ENCODE measurements at regions not wholly inside any gene's neighbourhood (a gene's known extent, or its start where the extent isn't known, plus 50 kb on each side); places are given as distances from the start of the nearest gene placed in this dataset.
A peak's percentile ranks its signal among the peaks of the same experiment; 100 is the strongest.

DNA sequence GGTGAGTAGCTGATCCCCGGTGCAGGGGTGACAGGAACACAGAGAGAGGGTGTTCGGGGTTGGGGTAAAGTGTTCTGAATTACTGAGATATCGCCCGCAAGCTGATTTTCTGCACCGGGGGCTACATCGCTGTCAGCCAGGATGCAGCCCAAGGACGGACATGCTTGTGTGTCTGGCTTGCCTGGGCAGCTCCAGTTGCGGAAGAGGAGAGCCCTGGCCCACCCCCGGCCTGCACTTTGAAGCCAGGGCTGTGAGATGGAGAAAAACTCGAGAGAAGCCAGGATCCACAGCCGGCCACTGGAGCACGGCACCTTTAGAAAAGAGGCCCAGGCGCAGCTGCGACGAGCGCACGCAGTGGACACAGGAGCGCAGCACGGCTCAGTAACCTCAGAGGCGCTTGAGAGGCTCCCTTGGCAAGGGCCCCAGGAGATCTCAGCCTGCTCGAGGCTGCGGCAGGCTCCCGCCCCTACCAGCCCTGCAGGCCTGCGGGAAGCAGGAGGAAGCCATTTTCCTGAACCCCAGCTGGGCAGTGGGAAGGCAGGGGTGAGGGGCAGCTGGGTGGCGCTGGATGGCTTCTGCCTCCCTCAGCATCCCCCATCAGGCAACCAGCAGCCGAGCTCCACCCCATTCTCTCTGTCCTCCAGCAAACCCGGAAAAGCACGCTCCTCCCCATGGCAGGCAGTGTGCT, 59.2 kb downstream of the C9orf50 start:
- DNase-seq (ENCODE audit: low spot score), result no peak
- no peak overlapping the region for H3K27ac ChIP-seq
- TF ChIP-seq, protein P1, sequence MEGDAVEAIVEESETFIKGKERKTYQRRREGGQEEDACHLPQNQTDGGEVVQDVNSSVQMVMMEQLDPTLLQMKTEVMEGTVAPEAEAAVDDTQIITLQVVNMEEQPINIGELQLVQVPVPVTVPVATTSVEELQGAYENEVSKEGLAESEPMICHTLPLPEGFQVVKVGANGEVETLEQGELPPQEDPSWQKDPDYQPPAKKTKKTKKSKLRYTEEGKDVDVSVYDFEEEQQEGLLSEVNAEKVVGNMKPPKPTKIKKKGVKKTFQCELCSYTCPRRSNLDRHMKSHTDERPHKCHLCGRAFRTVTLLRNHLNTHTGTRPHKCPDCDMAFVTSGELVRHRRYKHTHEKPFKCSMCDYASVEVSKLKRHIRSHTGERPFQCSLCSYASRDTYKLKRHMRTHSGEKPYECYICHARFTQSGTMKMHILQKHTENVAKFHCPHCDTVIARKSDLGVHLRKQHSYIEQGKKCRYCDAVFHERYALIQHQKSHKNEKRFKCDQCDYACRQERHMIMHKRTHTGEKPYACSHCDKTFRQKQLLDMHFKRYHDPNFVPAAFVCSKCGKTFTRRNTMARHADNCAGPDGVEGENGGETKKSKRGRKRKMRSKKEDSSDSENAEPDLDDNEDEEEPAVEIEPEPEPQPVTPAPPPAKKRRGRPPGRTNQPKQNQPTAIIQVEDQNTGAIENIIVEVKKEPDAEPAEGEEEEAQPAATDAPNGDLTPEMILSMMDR (IDR thresholded peaks at IDR 0.05), result no peak
- no peak overlapping the region for H3K4me3 ChIP-seq

DNA sequence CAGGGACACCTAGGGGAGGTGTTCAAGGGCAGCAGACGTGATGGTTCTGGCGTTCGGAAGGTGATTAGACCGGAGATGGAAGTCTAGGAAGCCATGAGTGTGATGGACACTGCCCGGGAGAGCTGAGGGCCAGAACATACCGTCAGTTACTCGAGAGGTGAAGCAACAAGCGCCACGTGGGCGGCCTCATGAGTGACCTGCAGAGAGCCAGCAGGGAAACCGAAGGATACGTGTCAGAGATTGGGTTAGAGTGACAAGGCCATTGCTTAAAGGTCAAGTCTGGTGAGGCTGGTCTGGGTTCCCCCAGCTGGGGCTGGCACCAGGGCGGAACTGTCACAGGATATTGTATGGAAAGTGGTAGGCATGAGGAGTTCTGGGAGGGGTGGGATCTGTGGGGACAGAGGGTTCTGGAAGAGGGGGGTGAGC, 60.0 kb downstream of the C9orf50 start:
- TF ChIP-seq, protein P1 (IDR thresholded peaks at IDR 0.05), result no peak
- DNase-seq (ENCODE audit: low spot score), result no peak
- Histone ChIP-seq H3K27ac (no peak overlapping the region), H3K4me3 (no peak overlapping the region)

- DNase-seq (ENCODE audit: low spot score), result no peak
- no peak overlapping the region for H3K27ac ChIP-seq
- no peak overlapping the region for H3K4me3 ChIP-seq
- TF ChIP-seq, protein P1 (IDR thresholded peaks at IDR 0.05), result no peak
Observed at GRCh38 chr9:129559506-129559881, 61.4 kb downstream of the C9orf50 start.

DNA sequence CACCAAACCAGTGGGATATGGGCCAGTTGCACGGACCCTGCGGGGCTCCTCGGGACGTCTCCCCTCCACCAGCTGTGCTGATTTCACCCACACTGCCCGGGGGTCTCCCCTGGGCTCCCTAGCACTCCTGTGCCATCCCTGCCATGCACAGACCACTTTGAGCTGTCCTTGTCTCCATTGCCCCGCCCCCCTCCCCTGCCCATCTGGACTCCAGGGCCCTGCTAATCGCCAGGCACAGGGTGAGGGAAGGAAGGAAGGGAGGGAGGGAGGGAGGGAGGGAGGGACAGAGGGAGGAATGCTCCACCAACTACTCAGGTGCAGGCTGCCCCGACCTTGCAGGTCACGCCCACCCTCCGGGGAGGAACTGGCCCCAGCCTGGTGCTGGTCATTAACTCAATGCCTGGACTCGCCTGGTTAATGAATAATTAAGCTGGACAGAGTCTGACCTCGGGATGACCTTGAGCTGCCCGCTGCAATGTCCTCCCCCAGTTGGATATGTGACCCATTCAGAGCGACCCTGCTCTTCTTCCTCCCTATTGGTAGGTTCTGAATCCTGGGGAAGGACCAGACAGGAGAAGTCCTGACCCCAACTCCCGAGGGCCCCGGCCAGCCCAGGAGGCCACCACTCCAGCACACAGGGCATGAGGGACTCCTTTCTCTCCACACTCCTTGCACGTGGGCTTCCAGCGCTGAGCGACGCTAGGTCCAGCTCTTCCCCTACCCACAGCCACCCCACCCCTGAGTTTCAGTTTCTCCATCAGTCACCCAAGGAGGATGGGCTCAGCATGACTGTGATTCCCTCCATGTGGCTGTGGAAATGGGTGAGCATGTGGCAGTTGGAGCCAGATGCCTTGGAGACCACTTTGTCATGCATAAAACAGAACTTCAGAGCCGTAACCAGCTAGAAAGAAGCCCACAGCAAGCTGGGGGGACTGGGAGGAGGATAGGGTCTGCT, 62.1 kb downstream of the C9orf50 start:
- no peak overlapping the region for H3K27ac ChIP-seq
- DNase-seq (ENCODE audit: low spot score), result no peak
- H3K4me3 ChIP-seq, result no peak overlapping the region
- TF ChIP-seq, protein P1 (IDR thresholded peaks at IDR 0.05), result no peak

DNA sequence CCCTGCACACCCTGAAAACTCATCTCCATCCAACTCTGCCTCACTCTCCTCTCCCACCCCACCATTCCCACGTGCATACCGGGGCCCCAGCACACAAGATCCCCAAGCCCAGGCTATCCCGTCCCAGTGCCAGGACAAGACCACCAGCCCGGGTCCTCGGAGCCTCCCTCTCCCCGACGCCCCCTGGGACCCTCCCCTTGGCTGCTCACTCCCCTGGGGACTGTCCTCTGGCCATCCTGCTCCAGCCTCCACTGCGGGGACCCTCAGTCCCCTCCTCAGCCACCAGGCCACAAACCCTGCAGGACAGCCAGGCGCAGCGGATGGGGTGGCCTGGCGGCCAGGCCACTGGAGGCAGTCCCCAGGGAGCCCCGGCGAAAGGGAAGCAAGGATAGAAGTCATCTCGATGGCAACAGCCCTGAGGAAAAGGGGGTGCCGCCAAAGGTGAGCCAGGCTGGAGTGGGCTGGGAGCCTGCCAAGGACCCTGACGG, 62.8 kb downstream of the C9orf50 start:
- TF ChIP-seq, protein P1 (IDR thresholded peaks at IDR 0.05), result no peak
- H3K27ac ChIP-seq, result no peak overlapping the region

DNA sequence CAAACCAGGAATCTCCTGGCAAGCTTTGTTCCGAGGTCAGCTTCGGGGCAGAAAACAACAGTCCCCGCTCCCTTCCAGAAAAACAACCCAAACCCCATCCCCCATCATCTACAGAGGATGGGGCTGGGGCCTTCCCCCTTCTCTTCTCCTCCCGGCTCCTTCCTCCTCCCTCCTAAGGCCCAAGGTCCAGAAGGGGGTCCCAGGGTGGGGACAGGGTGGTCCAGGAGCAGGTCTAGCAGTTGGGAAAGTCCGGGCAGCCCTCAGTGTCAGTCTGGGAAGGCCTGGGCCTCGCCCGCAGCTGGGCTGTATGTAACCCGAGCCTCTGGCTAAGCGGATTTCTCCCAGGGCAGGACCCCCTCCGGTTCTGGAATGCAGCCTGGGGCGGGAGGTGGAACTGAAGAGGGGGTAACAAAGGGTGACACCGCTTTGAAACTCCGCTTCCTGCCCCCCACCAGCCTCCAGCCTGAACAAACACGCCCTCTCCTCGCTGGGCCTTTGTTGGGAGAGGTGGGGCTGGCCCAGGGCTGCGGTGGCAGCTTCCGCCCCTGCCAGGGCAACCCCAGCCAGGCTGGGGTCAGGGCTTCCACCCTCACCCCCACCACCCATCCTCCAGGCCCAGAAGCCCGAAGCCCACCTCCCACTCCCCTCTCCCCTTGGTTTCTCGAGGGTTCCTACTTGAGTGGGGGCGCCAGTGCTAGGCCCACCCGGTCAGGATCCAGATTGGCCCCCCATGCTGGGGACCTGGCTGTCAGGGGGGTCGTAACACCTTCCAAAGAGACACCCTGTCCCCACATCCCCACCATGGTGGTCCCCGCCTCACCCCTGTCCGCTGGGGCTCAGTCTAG, 63.5 kb downstream of the C9orf50 start:
- peak overlapping the region in 1 of 2 donors; percentile 16 for H3K27ac ChIP-seq

More for the DNA sequence above, 62.8 kb downstream of the C9orf50 start:
- no peak for DNase-seq (ENCODE audit: low spot score)
- H3K4me3 ChIP-seq, result no peak overlapping the region

More for the DNA sequence above, 63.5 kb downstream of the C9orf50 start:
- no peak overlapping the region for H3K4me3 ChIP-seq
- TF ChIP-seq, protein P1 (IDR thresholded peaks at IDR 0.05), result no peak
- no peak for DNase-seq (ENCODE audit: low spot score)

Measured in coronary artery (tissue), 2 donors.